ENCODE measurements at regions not wholly inside any gene's neighbourhood (a gene's known extent, or its start where the extent isn't known, plus 50 kb on each side); places are given as distances from the start of the nearest gene placed in this dataset.
"Not testable (repeated sequence)": the region's sequence is repeated elsewhere in the genome, so short reads cannot be mapped to it uniquely, and the experiment has no call there.

DNA sequence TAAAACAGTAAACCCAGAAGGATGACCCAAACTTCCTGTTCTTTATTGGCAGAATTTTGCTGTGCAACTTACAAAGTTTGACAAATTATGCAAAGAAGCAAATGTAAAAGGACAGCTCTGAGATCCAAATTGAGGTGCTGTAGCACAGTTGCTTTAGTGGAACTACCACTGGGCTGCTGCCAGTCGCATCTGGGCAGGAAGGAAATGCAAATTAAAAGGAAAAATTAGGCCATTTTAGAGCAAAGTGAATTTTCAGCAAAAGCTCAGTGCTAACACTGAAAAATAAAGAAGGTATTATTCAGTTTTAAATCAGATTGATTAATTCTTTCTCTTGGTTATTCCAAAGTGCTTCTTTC, 104.5 kb downstream of the ZMAT3 start:
- peak overlapping the region; percentile 18 for H3K4me3 Mint-ChIP-seq
- H3K27me3 Mint-ChIP-seq: no peaks in the 10 kb centered on the region
- peaks cover 30% of the 10 kb centered on the region for H3K4me1 Mint-ChIP-seq (ENCODE audit: low read depth)
- no peak overlapping the region for H3K27ac Mint-ChIP-seq
- H3K9me3 Mint-ChIP-seq: no peaks in the 10 kb centered on the region
- H3K36me3 Mint-ChIP-seq (ENCODE audit: low read depth): no peaks in the 10 kb centered on the region

DNA sequence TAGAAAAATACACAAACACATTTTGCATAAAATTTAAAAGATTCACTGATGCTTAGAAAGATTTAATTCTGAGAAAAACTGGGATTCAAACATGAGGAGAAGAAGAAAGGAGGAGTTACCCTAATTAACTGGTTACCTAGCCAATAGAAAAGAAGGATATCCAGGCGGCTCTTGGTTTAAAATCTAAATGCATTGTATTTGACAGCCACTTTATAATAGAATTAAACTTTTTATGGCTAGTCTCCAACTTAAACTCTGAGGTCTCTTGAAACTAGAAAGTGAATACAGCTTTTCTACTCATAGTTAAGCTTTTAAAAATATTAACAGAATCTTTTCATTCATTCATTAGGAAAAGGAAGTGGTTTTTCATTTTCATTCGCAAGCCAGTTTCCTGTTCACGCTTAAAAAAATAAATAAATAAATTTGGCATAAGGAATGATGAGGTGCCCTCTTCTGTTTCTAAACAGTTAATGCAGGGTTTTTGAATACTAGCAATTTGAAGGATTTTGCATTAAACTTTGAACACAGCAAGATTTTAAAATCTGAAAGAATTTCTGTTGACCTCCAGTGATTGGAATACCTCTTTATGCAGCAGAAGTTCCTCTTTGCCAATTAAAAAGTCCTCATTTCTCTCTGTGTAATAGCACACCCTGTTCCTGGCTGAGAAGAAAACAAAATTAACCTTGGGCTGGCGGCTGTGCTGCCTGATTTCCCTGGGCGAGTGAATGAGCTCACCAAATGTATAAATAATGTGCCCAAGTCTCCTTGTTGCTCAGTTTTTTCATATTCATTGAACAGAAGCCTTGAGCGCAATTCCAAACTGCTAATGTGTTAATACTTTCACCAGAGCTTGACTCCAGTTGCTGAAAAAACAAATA, 105.1 kb downstream of the ZMAT3 start:
- Mint-ChIP-seq H3K27me3 (no peaks in the 10 kb centered on the region), H3K4me3 (peak overlapping the region; percentile 13), H3K4me1 (ENCODE audit: low read depth) (peaks cover 30% of the 10 kb centered on the region), H3K27ac (no peak overlapping the region), H3K36me3 (ENCODE audit: low read depth) (no peaks in the 10 kb centered on the region), H3K9me3 (no peaks in the 10 kb centered on the region)

DNA sequence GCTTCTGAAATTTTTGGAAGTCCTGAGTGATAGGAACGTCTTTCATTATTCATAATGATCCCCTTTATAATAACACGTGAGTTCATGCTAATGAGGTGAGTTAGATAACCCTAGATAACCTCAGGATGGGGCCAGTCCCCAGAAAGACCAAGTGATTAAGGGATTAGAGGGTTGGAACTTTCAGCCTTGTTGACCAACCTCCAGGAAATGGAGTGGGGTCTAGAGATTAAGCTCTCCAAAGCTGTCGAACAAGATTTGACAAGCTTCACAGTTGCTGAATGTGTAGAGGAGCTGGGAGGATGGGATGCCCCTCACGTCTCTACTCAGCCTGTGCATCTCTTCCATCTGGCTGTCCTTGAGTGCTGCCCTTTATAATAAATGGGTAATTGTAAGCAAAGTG, 107.1 kb downstream of the ZMAT3 start:
- Mint-ChIP-seq H3K27me3 (no peaks in the 10 kb centered on the region), H3K9me3 (no peaks in the 10 kb centered on the region), H3K4me3 (no peak overlapping the region), H3K36me3 (ENCODE audit: low read depth) (no peaks in the 10 kb centered on the region), H3K27ac (no peak overlapping the region), H3K4me1 (ENCODE audit: low read depth) (peaks cover 30% of the 10 kb centered on the region)

DNA sequence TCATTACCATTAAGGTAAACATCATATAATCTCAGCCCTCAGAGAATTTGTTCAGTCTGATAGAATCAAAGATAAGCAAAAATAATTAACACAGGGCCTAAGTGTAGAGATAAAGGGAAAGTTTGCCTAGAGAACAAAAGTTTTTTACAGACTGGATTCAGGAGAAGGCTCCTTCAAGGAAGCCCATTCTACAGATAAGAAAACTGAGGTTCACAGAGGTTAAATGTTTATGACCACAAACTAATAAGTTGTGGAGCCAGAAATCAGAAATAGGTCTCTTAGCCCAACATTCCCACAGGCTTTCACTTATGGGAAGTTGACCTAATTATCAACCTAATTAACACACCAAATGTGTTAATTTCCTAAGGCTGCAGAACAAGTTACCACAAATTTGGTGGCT, 110.7 kb downstream of the ZMAT3 start:
- H3K4me3 Mint-ChIP-seq: no peak overlapping the region
- no peaks in the 10 kb centered on the region for H3K9me3 Mint-ChIP-seq
- no peaks in the 10 kb centered on the region for H3K4me1 Mint-ChIP-seq (ENCODE audit: low read depth)
- peaks cover 8% of the 10 kb centered on the region for H3K36me3 Mint-ChIP-seq (ENCODE audit: low read depth)
- no peak overlapping the region for H3K27ac Mint-ChIP-seq
- peaks cover 3% of the 10 kb centered on the region for H3K27me3 Mint-ChIP-seq

DNA sequence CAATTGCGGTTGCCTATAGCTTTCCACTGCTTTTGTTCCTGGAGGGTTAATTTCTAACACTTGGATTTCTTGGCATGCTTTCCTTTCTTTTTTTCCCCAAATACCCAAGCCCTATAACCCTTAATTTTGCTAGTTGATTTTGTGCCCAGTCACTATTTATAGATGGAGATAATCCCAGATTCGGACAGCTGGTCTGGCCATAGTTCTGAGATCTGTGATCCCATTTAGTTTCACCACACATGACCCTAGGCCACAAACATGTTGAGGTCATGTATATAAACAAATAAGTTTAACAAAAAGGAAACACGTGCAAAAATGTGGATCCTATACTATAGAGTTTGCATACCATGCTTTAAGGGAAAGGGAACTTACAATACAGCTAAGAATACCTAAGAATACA, 111.4 kb downstream of the ZMAT3 start:
- Mint-ChIP-seq H3K4me1 (ENCODE audit: low read depth) (no peaks in the 10 kb centered on the region), H3K36me3 (ENCODE audit: low read depth) (peaks cover 8% of the 10 kb centered on the region), H3K9me3 (no peaks in the 10 kb centered on the region), H3K27me3 (peaks cover 3% of the 10 kb centered on the region), H3K4me3 (no peak overlapping the region), H3K27ac (no peak overlapping the region)

DNA sequence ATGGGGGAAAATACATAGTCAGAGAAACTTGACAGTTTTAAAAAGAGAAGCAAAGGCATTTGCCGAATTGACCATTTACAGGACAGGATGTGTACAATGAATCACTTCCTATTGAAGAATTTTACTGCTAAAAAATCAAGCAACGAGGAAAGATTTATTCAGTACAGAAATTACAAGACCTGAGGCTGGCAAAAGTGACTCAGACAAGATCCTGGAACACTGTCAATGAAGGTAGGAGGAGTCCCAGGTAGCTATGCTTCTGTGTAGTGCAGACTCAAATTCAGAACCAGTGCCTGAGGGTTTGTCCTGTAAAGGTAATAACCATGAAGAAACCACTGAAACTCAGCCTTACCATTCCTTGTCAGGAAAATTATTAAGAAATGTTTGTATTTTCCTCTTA, 120.9 kb downstream of the ZMAT3 start:
- H3K4me1 Mint-ChIP-seq (ENCODE audit: low read depth): peaks cover 11% of the 10 kb centered on the region
- peaks cover 3% of the 10 kb centered on the region for H3K27me3 Mint-ChIP-seq
- peaks cover 8% of the 10 kb centered on the region for H3K36me3 Mint-ChIP-seq (ENCODE audit: low read depth)
- H3K9me3 Mint-ChIP-seq: peaks cover 15% of the 10 kb centered on the region
- no peak overlapping the region for H3K27ac Mint-ChIP-seq
- H3K4me3 Mint-ChIP-seq: no peak overlapping the region

DNA sequence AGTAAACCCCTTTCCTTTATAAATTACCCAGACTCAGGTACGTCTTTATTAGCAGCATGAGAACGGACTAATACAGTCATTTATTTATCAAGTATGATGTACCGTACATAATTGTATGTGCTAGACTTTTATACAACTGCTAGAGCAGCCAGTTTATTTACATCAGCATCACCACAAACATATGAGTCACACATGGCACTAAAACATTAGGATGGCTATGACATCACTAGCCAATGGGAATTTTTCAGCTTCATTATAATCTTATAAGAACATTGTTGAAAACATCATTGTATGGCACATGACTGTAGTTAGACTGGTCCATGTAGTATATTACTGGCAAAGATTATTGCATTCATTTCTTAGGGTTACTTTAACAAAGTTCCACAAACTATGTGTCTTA, 121.7 kb downstream of the ZMAT3 start:
- H3K27me3 Mint-ChIP-seq: peaks cover 3% of the 10 kb centered on the region
- no peak overlapping the region for H3K4me3 Mint-ChIP-seq
- H3K4me1 Mint-ChIP-seq (ENCODE audit: low read depth): peaks cover 11% of the 10 kb centered on the region
- H3K9me3 Mint-ChIP-seq: peaks cover 18% of the 10 kb centered on the region
- H3K27ac Mint-ChIP-seq: no peak overlapping the region
- peaks cover 8% of the 10 kb centered on the region for H3K36me3 Mint-ChIP-seq (ENCODE audit: low read depth)

DNA sequence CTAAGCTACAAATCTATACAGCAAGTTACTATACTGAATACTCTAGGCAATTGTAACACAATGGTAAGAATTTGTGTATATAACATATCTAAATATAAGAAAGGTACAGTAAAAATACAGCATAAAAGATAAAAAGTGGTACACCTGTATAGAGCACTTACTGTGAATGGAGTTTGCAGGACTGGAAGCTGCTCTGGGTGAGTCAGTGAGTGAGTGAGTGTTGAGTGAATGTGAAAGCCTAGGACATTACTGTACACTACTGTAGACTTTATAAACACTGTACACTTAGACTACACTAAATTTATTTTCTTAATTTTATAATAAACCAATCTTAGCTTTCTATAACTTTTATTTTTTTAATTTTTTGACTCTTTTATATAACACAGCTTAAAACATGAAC, 123.1 kb downstream of the ZMAT3 start:
- no peak overlapping the region for H3K4me3 Mint-ChIP-seq
- H3K27me3 Mint-ChIP-seq: peaks cover 3% of the 10 kb centered on the region
- H3K4me1 Mint-ChIP-seq (ENCODE audit: low read depth): peaks cover 11% of the 10 kb centered on the region
- no peak overlapping the region for H3K27ac Mint-ChIP-seq
- peaks cover 26% of the 10 kb centered on the region for H3K9me3 Mint-ChIP-seq
- H3K36me3 Mint-ChIP-seq (ENCODE audit: low read depth): peaks cover 8% of the 10 kb centered on the region

DNA sequence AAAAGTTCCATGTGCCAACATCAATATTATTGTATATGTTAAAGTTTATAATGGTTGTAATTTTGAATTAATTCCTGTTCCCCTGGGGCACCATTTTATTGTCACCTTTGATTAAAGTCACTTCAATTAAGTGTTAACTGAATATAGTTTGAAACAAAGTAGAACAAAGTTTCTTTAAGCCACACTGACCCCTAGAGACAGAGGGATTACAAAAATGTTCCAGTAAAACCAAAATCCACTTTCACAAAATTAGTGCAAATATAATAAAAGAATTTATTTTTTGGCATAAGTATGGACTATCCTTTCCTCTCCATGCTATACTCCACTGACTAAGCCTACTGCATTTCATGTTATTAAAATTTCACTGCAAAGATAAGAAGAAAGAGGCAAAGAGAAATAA, 123.9 kb downstream of the ZMAT3 start:
- Mint-ChIP-seq H3K27me3 (peaks cover 3% of the 10 kb centered on the region), H3K4me1 (ENCODE audit: low read depth) (peaks cover 11% of the 10 kb centered on the region), H3K27ac (no peak overlapping the region), H3K36me3 (ENCODE audit: low read depth) (peaks cover 8% of the 10 kb centered on the region), H3K9me3 (peaks cover 31% of the 10 kb centered on the region), H3K4me3 (no peak overlapping the region)

DNA sequence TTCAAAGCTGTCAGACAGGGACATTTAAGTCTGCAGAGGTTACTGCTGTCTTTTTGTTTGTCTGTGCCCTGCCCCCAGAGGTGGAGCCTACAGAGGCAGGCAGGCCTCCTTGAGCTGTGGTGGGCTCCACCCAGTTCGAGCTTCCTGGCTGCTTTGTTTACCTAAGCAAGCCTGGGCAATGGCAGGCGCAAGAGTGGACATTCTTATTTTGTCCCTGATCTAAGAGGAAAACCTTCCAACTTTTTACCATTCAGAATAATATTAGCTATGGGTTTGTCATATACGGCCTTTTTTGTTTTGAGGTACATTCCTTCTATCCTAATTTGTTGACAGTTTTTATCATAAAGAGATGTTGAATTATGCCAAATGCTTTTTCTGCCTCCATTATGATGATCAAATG, 129.3 kb downstream of the ZMAT3 start:
- not testable (repeated sequence) for H3K36me3 Mint-ChIP-seq (ENCODE audit: low read depth); H3K27ac Mint-ChIP-seq; H3K4me1 Mint-ChIP-seq (ENCODE audit: low read depth); H3K27me3 Mint-ChIP-seq; H3K4me3 Mint-ChIP-seq
- H3K9me3 Mint-ChIP-seq: peaks cover 28% of the 10 kb centered on the region

DNA sequence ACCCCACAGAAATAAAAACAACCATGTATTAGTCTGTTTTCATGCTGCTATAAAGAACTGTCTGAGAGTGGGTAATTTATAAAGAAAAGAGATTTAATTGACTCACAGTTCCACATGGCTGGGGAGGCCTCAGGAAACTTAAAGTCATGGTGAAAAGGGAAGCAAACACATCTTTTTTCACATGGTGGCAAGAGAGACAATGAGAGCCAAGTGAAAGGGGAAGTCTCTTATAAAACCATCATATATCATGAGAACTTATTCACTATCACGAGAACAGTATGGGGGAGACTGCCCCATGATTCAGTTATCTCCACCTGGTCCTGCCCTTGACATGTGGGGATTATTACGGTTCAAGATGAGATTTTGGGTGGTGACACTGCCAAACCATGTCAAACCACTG, 141.5 kb downstream of the ZMAT3 start:
- H3K27me3 Mint-ChIP-seq: no peaks in the 10 kb centered on the region
- H3K36me3 Mint-ChIP-seq (ENCODE audit: low read depth): no peaks in the 10 kb centered on the region
- peaks cover 43% of the 10 kb centered on the region for H3K9me3 Mint-ChIP-seq
- H3K27ac Mint-ChIP-seq: no peak overlapping the region
- no peaks in the 10 kb centered on the region for H3K4me1 Mint-ChIP-seq (ENCODE audit: low read depth)
- H3K4me3 Mint-ChIP-seq: no peak overlapping the region

DNA sequence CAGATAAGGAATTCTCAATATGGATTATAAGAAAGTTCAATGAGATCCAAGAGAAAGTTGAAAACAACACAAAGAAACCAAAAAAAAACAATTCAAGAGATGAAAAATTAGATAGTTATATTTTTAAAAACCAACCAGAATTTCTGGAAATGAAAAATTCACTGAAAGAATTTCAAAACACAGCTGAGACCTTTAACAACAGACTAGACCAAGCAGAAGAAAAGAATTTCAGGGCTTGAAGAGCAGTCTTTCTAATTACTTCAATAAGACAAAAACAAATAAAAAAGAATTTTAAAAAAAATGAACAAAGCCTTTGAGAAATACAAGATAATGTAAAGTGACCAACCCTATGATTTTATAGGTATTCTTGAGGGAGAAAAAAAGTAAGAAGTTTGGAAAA, 155.4 kb downstream of the ZMAT3 start:
- Mint-ChIP-seq H3K27ac (no peak overlapping the region), H3K4me1 (ENCODE audit: low read depth) (no peaks in the 10 kb centered on the region), H3K36me3 (ENCODE audit: low read depth) (no peaks in the 10 kb centered on the region), H3K27me3 (no peaks in the 10 kb centered on the region), H3K4me3 (no peak overlapping the region), H3K9me3 (peaks cover 26% of the 10 kb centered on the region)

DNA sequence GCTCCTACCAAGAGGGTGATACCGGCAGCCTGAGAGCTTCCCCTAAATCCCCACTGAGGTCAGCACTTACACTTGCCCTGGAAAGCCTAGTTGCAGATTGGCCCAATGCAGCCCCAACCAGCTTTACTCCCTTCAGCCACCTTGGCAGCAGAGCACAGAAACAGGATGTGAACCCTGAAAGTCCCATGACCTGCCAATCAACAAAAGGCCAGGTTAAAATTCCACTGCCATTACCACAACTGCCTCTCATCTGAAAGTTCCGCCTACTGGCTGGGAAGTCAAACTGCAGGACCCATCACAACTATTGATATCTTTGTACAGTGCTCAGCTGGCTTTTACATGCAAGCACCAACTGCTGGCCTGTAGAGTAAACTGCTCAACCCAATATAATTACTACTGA, 156.2 kb downstream of the ZMAT3 start:
- Mint-ChIP-seq H3K9me3 (peaks cover 26% of the 10 kb centered on the region), H3K4me3 (no peak overlapping the region), H3K4me1 (ENCODE audit: low read depth) (no peaks in the 10 kb centered on the region), H3K36me3 (ENCODE audit: low read depth) (no peaks in the 10 kb centered on the region), H3K27me3 (no peaks in the 10 kb centered on the region), H3K27ac (no peak overlapping the region)

DNA sequence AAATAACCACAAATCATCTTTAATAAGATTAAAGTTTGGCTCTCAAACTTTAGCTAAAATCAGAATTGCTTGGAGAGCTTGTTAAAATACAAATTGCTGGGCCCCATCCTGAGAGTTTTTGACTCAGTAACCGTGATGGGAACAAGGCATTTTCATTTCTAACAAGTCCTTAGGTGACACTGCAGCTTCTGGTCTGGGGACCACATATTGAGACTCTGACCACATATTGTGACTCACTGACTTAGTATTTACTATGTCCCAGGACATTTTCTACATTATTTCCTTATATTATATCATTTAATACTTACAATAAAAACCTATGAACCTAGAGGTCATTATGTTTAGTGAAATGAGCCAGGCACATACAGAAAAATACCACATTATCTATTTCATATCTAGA, 164.5 kb downstream of the ZMAT3 start:
- Mint-ChIP-seq H3K4me3 (no peak overlapping the region), H3K27me3 (no peaks in the 10 kb centered on the region), H3K9me3 (peaks cover 4% of the 10 kb centered on the region)

DNA sequence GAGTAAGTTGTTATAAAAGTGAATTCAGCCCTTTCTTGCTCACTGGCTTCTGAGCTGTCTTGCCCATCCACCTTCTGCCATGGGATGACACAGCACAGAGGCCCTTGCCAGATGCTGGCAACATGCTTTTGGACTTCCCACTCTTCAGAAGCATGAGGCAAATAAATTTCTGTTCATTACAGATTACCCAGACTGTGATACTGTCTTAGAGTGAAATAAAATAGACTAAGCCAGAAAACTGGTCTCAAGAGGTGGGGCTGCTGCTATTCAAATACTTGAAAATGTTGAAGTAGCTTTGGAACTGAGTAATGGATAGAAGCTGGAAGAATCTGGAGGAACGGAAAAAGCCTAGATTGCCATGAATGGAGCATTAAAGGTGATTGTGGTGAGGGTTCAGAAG, 170.4 kb downstream of the ZMAT3 start:
- Mint-ChIP-seq H3K4me3 (no peak overlapping the region), H3K27me3 (no peaks in the 10 kb centered on the region)

More for the DNA sequence above, 164.5 kb downstream of the ZMAT3 start:
- Mint-ChIP-seq H3K36me3 (ENCODE audit: low read depth) (no peaks in the 10 kb centered on the region), H3K4me1 (ENCODE audit: low read depth) (no peaks in the 10 kb centered on the region), H3K27ac (no peak overlapping the region)

DNA sequence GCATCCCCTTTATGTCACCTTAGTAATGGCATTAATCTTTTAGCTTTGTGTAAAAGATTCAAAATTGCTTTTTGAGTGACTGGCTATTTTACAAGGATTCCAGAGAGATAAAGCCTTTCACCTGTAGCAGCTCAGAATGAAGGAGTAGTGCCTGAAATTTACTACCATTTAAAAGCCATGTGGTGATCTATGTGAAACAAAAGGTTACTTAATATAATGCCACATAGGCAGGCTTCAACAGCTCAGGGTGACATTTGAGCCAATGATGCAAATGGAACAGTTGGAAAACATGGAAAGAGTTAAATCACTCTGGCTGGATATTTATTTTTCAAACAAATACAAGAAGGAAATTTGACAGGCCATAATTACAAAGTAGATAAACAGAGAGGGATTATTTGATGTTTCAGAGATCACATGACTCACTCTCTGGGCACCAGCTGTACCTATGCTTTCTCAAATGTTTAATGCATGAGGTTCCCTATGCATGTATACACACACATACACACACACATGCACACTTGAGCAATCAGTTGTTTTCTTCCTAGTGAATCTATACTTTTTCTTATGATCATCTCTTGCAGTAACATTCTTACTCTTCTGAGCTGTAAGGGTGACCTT, 171.5 kb downstream of the ZMAT3 start:
- Mint-ChIP-seq H3K36me3 (ENCODE audit: low read depth) (no peaks in the 10 kb centered on the region), H3K27me3 (no peaks in the 10 kb centered on the region)

More for the DNA sequence above, 170.4 kb downstream of the ZMAT3 start:
- H3K9me3 Mint-ChIP-seq: no peaks in the 10 kb centered on the region
- no peak overlapping the region for H3K27ac Mint-ChIP-seq
- no peaks in the 10 kb centered on the region for H3K36me3 Mint-ChIP-seq (ENCODE audit: low read depth)
- H3K4me1 Mint-ChIP-seq (ENCODE audit: low read depth): no peaks in the 10 kb centered on the region

More for the DNA sequence above, 171.5 kb downstream of the ZMAT3 start:
- Mint-ChIP-seq H3K4me3 (no peak overlapping the region), H3K4me1 (ENCODE audit: low read depth) (no peaks in the 10 kb centered on the region), H3K9me3 (no peaks in the 10 kb centered on the region), H3K27ac (no peak overlapping the region)
